ENCODE measurements at regions not wholly inside any gene's neighbourhood (a gene's known extent, or its start where the extent isn't known, plus 50 kb on each side); places are given as distances from the start of the nearest gene placed in this dataset.
"Not testable (repeated sequence)": the region's sequence is repeated elsewhere in the genome, so short reads cannot be mapped to it uniquely, and the experiment has no call there.

GRCh38 chr5:6548756-6549285 lies 84.0 kb downstream of the NSUN2 start:
- Mint-ChIP-seq H3K27ac (no peak overlapping the region), H3K9me3 (no peaks in the 10 kb centered on the region), H3K36me3 (ENCODE audit: low read depth) (no peaks in the 10 kb centered on the region), H3K4me3 (no peak overlapping the region), H3K4me1 (no peaks in the 10 kb centered on the region), H3K27me3 (no peaks in the 10 kb centered on the region)
- DNase-seq = no peak
- ChIA-PET CTCF (no interaction called here), POLR2A (interaction anchor here (1.1 kb wide), 1 partner anchor 14 kb away, joined by 4 read pairs; no protein-coding TSS in a partner anchor)

GRCh38 chr5:6547926-6548519 lies 84.8 kb downstream of the NSUN2 start:
- H3K4me3 Mint-ChIP-seq; H3K27me3 Mint-ChIP-seq; H3K9me3 Mint-ChIP-seq; H3K4me1 Mint-ChIP-seq; H3K36me3 Mint-ChIP-seq (ENCODE audit: low read depth); POLR2A ChIA-PET; CTCF ChIA-PET; H3K27ac Mint-ChIP-seq; DNase-seq: not testable (repeated sequence)

- H3K36me3 Mint-ChIP-seq (ENCODE audit: low read depth) = no peaks in the 10 kb centered on the region
- CTCF ChIA-PET = no interaction called here
- DNase-seq = no peak
Observed at GRCh38 chr5:6547498-6547897, 85.3 kb downstream of the NSUN2 start.

DNA sequence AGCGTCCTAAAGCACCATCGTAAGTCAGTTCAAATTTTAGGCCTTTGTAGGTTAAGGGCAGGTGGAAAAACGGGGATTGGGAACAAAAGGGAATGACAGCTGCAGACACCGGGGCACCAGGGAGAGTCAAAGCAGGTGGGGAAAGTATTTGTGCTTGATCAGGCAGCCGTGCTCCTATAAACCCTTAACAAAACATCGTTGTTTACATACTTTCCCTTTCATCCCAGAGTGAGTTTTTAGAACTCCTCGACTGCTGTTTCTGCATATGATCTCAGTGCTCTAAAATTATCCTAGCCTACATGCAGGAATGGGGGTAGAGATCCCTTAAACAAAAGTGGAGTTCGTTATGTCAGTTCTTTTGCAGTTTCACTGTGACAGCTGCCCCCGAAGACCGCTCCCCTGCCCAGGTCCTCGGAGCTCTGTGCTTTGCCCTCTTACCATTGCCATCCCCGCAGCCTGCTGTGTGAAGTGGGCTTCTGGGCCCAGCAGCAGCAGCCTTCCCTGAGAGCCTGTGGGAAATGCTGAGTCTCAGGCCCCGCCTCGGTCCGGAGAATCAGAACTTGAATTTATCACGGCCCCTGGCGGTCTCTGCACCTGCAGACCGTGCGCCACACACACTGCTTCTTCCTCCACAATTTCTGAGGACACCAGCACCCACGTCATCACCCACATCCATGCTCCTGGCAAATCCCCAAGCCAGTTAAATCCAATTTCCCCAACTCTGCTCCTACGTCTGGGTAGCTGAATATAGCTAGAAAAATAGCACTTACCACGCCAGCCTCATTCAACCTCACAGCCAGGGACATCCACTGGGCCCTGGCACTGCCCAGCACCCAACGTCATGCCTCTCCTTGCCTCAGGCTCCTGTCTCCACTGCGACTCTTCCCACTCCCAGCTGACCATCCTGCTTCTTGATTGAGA lies 86.8 kb downstream of the NSUN2 start:
- H3K27me3 Mint-ChIP-seq = no peaks in the 10 kb centered on the region
- H3K36me3 Mint-ChIP-seq (ENCODE audit: low read depth) = no peaks in the 10 kb centered on the region
- CTCF ChIA-PET = no interaction called here
- no peak overlapping the region for H3K4me3 Mint-ChIP-seq
- DNase-seq = no peak
- H3K9me3 Mint-ChIP-seq = no peaks in the 10 kb centered on the region
- no peaks in the 10 kb centered on the region for H3K4me1 Mint-ChIP-seq
- H3K27ac Mint-ChIP-seq = no peak overlapping the region
- POLR2A ChIA-PET = no interaction called here

More at GRCh38 chr5:6547498-6547897, 85.3 kb downstream of the NSUN2 start:
- no peaks in the 10 kb centered on the region for H3K9me3 Mint-ChIP-seq
- H3K4me1 Mint-ChIP-seq = no peaks in the 10 kb centered on the region
- POLR2A ChIA-PET = no interaction called here
- no peak overlapping the region for H3K4me3 Mint-ChIP-seq
- no peaks in the 10 kb centered on the region for H3K27me3 Mint-ChIP-seq
- no peak overlapping the region for H3K27ac Mint-ChIP-seq

- POLR2A ChIA-PET = no interaction called here
- no peaks in the 10 kb centered on the region for H3K4me1 Mint-ChIP-seq
- no peaks in the 10 kb centered on the region for H3K9me3 Mint-ChIP-seq
- no peaks in the 10 kb centered on the region for H3K36me3 Mint-ChIP-seq (ENCODE audit: low read depth)
- no peaks in the 10 kb centered on the region for H3K27me3 Mint-ChIP-seq
- no peak overlapping the region for H3K27ac Mint-ChIP-seq
- CTCF ChIA-PET = no interaction called here
- H3K4me3 Mint-ChIP-seq = no peak overlapping the region
- DNase-seq = no peak
Observed at GRCh38 chr5:6545036-6545693, 87.7 kb downstream of the NSUN2 start.

DNA sequence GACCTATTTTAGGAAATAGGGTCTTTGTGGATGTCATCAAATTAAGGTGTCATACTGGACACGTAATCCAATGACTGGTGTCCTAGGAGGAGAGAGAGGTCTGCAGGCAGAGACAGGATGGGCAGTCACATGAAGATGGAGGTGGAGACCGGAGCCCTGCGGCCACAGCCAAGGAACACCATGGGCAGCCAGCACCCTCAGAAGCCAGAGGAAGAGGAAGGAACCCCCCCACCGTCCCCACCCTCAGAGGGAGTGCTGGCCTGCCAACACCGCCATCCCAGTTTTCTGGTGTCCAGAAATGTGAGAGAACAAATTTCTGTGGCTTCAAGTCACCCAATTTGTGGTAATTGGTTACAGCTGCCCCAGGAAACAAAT lies 88.3 kb downstream of the NSUN2 start:
- Mint-ChIP-seq H3K36me3 (ENCODE audit: low read depth) (no peaks in the 10 kb centered on the region), H3K9me3 (no peaks in the 10 kb centered on the region), H3K4me3 (no peak overlapping the region), H3K4me1 (no peaks in the 10 kb centered on the region), H3K27me3 (no peaks in the 10 kb centered on the region), H3K27ac (no peak overlapping the region)
- no peak for DNase-seq
- POLR2A ChIA-PET = no interaction called here
- CTCF ChIA-PET = no interaction called here
